ENCODE measurements at regions not wholly inside any gene's neighbourhood (a gene's known extent, or its start where the extent isn't known, plus 50 kb on each side); places are given as distances from the start of the nearest gene placed in this dataset.

DNA sequence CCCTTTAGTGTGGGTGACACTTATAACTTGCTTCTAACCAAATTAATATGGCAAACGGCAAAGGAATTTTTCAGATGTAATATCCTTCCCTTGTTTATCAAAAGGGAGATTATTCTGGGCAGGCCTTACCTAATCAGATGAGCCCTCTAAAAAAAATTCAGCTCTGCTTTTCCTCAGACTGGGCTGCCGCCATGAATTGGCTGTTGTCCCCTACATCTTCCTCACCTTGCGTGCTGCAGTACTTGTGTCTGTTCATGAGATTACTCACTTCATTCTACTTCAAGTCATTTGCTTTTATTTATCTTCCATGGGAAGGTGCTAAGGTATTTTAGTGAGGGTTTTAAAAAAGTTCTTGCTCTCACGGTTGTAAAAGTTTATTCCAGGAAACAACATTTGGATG lies 705.5 kb downstream of the KCNT2 start:
- ChIA-PET CTCF (no interaction called here), POLR2A (ENCODE audit: unreplicated experiment) (no interaction called here)
- no TSS peak for BruUV-seq (replicated peaks)
- Histone ChIP-seq H3K4me1 (replicated peaks; ENCODE audit: insufficient read depth) (no peaks in the 10 kb centered on the region), H3K4me2 (no peak overlapping the region), H4K20me1 (ENCODE audit: insufficient read depth) (no peaks in the 10 kb centered on the region), H3K4me3 (no peak overlapping the region), H3F3A (ENCODE audit: insufficient read depth, low read depth) (no peaks in the 10 kb centered on the region), H3K36me3 (ENCODE audit: low read depth) (no peaks in the 10 kb centered on the region), H3K27ac (no peak overlapping the region), H3K9me2 (ENCODE audit: insufficient read depth) (no peaks in the 10 kb centered on the region), H2AFZ (no peak overlapping the region), H3K27me3 (ENCODE audit: insufficient read depth, low read depth) (no peaks in the 10 kb centered on the region), H3K9me3 (ENCODE audit: insufficient read depth, low read depth) (no peaks in the 10 kb centered on the region), H3K79me2 (ENCODE audit: low read depth) (no peaks in the 10 kb centered on the region)
- intact Hi-C loops (cut with micrococcal nuclease; ENCODE audit: unreplicated experiment), result no loop called here
- no peak for DNase-seq
- TF ChIP-seq, protein P1, sequence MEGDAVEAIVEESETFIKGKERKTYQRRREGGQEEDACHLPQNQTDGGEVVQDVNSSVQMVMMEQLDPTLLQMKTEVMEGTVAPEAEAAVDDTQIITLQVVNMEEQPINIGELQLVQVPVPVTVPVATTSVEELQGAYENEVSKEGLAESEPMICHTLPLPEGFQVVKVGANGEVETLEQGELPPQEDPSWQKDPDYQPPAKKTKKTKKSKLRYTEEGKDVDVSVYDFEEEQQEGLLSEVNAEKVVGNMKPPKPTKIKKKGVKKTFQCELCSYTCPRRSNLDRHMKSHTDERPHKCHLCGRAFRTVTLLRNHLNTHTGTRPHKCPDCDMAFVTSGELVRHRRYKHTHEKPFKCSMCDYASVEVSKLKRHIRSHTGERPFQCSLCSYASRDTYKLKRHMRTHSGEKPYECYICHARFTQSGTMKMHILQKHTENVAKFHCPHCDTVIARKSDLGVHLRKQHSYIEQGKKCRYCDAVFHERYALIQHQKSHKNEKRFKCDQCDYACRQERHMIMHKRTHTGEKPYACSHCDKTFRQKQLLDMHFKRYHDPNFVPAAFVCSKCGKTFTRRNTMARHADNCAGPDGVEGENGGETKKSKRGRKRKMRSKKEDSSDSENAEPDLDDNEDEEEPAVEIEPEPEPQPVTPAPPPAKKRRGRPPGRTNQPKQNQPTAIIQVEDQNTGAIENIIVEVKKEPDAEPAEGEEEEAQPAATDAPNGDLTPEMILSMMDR (conservative IDR thresholded peaks at IDR 0.05), result no peak
- no peak for TF ChIP-seq EZH2 (IDR thresholded peaks at IDR 0.05; ENCODE audit: low read depth)

DNA sequence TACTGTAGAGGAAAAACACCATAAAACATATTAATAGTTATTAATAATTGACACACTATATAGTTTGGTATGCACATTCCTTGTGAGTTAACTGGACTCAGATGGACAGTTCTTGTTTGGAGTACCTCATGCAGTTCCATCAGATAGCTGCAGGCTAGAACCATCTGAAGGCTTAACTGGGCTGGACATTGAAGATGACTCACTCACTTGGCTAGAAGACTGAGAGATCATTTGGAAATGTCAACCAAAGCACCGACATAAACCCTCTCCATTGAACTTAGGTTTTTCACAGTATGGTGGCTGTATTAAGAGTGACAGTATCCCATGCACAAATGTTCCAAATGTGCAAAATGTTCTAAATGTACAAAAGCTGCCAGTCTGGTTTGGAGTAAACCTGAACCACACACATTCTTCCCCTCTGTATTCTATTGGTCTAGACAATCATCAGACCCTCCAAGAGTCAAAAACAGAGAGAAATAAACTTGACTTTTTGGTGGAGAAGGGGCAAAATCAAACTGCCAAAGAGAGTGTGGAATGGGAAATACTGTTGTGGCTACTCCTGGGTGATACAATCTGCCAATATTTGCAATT lies 708.4 kb downstream of the KCNT2 start:
- BruUV-seq (replicated peaks), result no TSS peak
- POLR2A ChIA-PET (ENCODE audit: unreplicated experiment), result no interaction called here
- Histone ChIP-seq H2AFZ (no peak overlapping the region), H3K9me2 (ENCODE audit: insufficient read depth) (no peaks in the 10 kb centered on the region), H4K20me1 (ENCODE audit: insufficient read depth) (no peaks in the 10 kb centered on the region), H3K4me3 (no peak overlapping the region), H3F3A (ENCODE audit: insufficient read depth, low read depth) (no peaks in the 10 kb centered on the region), H3K9me3 (ENCODE audit: insufficient read depth, low read depth) (no peaks in the 10 kb centered on the region), H3K79me2 (ENCODE audit: low read depth) (no peaks in the 10 kb centered on the region), H3K4me1 (replicated peaks; ENCODE audit: insufficient read depth) (no peaks in the 10 kb centered on the region), H3K27me3 (ENCODE audit: insufficient read depth, low read depth) (no peaks in the 10 kb centered on the region), H3K27ac (no peak overlapping the region), H3K36me3 (ENCODE audit: low read depth) (no peaks in the 10 kb centered on the region), H3K4me2 (no peak overlapping the region)
- CTCF ChIA-PET, result no interaction called here
- TF ChIP-seq EZH2 (IDR thresholded peaks at IDR 0.05; ENCODE audit: low read depth), result no peak
- TF ChIP-seq, protein P1 (conservative IDR thresholded peaks at IDR 0.05), result no peak
- intact Hi-C loops (cut with micrococcal nuclease; ENCODE audit: unreplicated experiment), result no loop called here
- DNase-seq, result no peak

- H3K36me3 ChIP-seq (ENCODE audit: low read depth), result no peaks in the 10 kb centered on the region
- H3K4me1 ChIP-seq (replicated peaks; ENCODE audit: insufficient read depth), result no peaks in the 10 kb centered on the region
- no peak overlapping the region for H3K27ac ChIP-seq
- no peaks in the 10 kb centered on the region for H3K79me2 ChIP-seq (ENCODE audit: low read depth)
- ChIA-PET CTCF (no interaction called here), POLR2A (ENCODE audit: unreplicated experiment) (no interaction called here)
- DNase-seq, result no peak
- no peaks in the 10 kb centered on the region for H3K27me3 ChIP-seq (ENCODE audit: insufficient read depth, low read depth)
- H3K4me3 ChIP-seq, result no peak overlapping the region
- H2AFZ ChIP-seq, result no peak overlapping the region
- BruUV-seq (replicated peaks), result no TSS peak
- no peaks in the 10 kb centered on the region for H4K20me1 ChIP-seq (ENCODE audit: insufficient read depth)
- intact Hi-C loops (cut with micrococcal nuclease; ENCODE audit: unreplicated experiment), result no loop called here
- no peaks in the 10 kb centered on the region for H3K9me3 ChIP-seq (ENCODE audit: insufficient read depth, low read depth)
- no peaks in the 10 kb centered on the region for H3K9me2 ChIP-seq (ENCODE audit: insufficient read depth)
- H3F3A ChIP-seq (ENCODE audit: insufficient read depth, low read depth), result no peaks in the 10 kb centered on the region
- H3K4me2 ChIP-seq, result no peak overlapping the region
- TF ChIP-seq EZH2 (IDR thresholded peaks at IDR 0.05; ENCODE audit: low read depth), result no peak
- TF ChIP-seq, protein P1 (conservative IDR thresholded peaks at IDR 0.05), result no peak
Measured at GRCh38 chr1:195898924-195899323, 709.3 kb downstream of the KCNT2 start.

All from PC-9 (cell line).